Trophoblast cell (in vitro differentiated cells and primary cell): ENCODE measurements at regions not wholly inside any gene's neighbourhood (a gene's known extent, or its start where the extent isn't known, plus 50 kb on each side); places are given as distances from the start of the nearest gene placed in this dataset.

Experiments used
- DNase-seq, 2 donors: peaks; one replicate each; pipeline ENCODE4 v3.0.0-alpha.2; 2016
- H2AFZ ChIP-seq: 2 replicates; pipeline ENCODE4 v1.6.1; 2013; ENCODE audit warnings: low read length, moderate library complexity, mild to moderate bottlenecking; ENCODE audit not compliant: insufficient read depth, poor library complexity
- H2AK5ac ChIP-seq: 2 replicates; pipeline ENCODE4 v1.6.1; 2013; ENCODE audit warnings: mild to moderate bottlenecking, low read length
- H2BK120ac ChIP-seq: 2 replicates; pipeline ENCODE4 v1.6.1; 2013; ENCODE audit warnings: low read length, mild to moderate bottlenecking, moderate library complexity; ENCODE audit not compliant: insufficient read depth, poor library complexity
- H2BK12ac ChIP-seq: 2 replicates; pipeline ENCODE4 v1.6.1; 2013; ENCODE audit warnings: mild to moderate bottlenecking, low read length, moderate library complexity
- H2BK5ac ChIP-seq: 2 replicates; pipeline ENCODE4 v1.6.1; 2013; ENCODE audit warnings: low read length, low read depth, moderate library complexity, mild to moderate bottlenecking; ENCODE audit not compliant: poor library complexity
- H3K14ac ChIP-seq: 2 replicates; pipeline ENCODE4 v1.6.1; 2013; ENCODE audit warnings: mild to moderate bottlenecking, low read length
- H3K18ac ChIP-seq: 2 replicates; pipeline ENCODE4 v1.6.1; 2013; ENCODE audit warnings: mild to moderate bottlenecking, low read length
- H3K23ac ChIP-seq: 2 replicates; pipeline ENCODE4 v1.6.1; 2013; ENCODE audit warnings: low read length
- H3K27ac ChIP-seq: 2 replicates; pipeline ENCODE4 v1.5.1; 2013; ENCODE audit warnings: low read depth, mild to moderate bottlenecking, inconsistent platforms, low read length, moderate library complexity
- H3K27me3 ChIP-seq: 2 replicates; pipeline ENCODE4 v1.6.1; 2013; ENCODE audit warnings: inconsistent platforms, mild to moderate bottlenecking, low read length, moderate library complexity; ENCODE audit not compliant: insufficient read depth
- H3K36me3 ChIP-seq, 2 experiments: 1 replicate in 1 of 2; 2 replicates in 1 of 2; pipeline ENCODE4 v1.6.1; 2013; ENCODE audit warnings: low read length in 2 of 2, mild to moderate bottlenecking in 2 of 2, moderate library complexity in 1 of 2; ENCODE audit not compliant: insufficient read depth in 2 of 2, control insufficient read depth in 1 of 2
- H3K4ac ChIP-seq: 2 replicates; pipeline ENCODE4 v1.6.1; 2013; ENCODE audit warnings: low read depth, mild to moderate bottlenecking, low read length, moderate library complexity
- H3K4me1 ChIP-seq, 2 experiments: 1 replicate in 1 of 2; 2 replicates in 1 of 2; pipeline ENCODE4 v1.6.1; 2013; ENCODE audit warnings: low read length in 2 of 2, mild to moderate bottlenecking in 2 of 2, moderate library complexity in 1 of 2; ENCODE audit not compliant: insufficient read depth in 2 of 2, control insufficient read depth in 1 of 2
- H3K4me2 ChIP-seq: 2 replicates; pipeline ENCODE4 v1.6.1; 2013; ENCODE audit warnings: inconsistent platforms, mild to moderate bottlenecking, low read length, moderate library complexity
- H3K4me3 ChIP-seq: 2 replicates; pipeline ENCODE4 v1.5.1; 2013; ENCODE audit warnings: mild to moderate bottlenecking, low read depth, low read length, inconsistent platforms
- H3K79me1 ChIP-seq: one replicate; pipeline ENCODE4 v1.6.1; 2013; ENCODE audit warnings: low read length
- H3K79me2 ChIP-seq: 2 replicates; pipeline ENCODE4 v1.6.1; 2013; ENCODE audit warnings: low read length, mild to moderate bottlenecking; ENCODE audit not compliant: control insufficient read depth, insufficient read depth, poor library complexity
- H3K9ac ChIP-seq: 2 replicates; pipeline ENCODE4 v1.6.1; 2013; ENCODE audit warnings: mild to moderate bottlenecking, low read length
- H3K9me3 ChIP-seq: 2 replicates; pipeline ENCODE4 v1.6.1; 2013; ENCODE audit warnings: low read depth, mild to moderate bottlenecking, control low read depth, inconsistent platforms, low read length; ENCODE audit not compliant: insufficient read depth
- H4K12ac ChIP-seq: 2 replicates; pipeline ENCODE4 v1.6.1; 2013; ENCODE audit warnings: low read depth, mild to moderate bottlenecking, low read length, moderate library complexity
- H4K8ac ChIP-seq: 2 replicates; pipeline ENCODE4 v1.6.1; 2013; ENCODE audit warnings: low read depth, mild to moderate bottlenecking, low read length, moderate library complexity
- H4K91ac ChIP-seq: one replicate; pipeline ENCODE4 v1.6.1; 2013; ENCODE audit warnings: low read depth, mild to moderate bottlenecking, low read length, moderate library complexity
- WGBS: extraction: QIAGEN DNeasy Blood & Tissue Kit; methylation state at CpG from one replicate; pipeline ENCODE4 v1.1.7; 2013; ENCODE audit warnings: missing lambda C conversion rate; ENCODE audit not compliant: insufficient read length, insufficient coverage; ENCODE audit errors: extremely low coverage; 5-methylcytosine and 5-hydroxymethylcytosine counted together

DNA sequence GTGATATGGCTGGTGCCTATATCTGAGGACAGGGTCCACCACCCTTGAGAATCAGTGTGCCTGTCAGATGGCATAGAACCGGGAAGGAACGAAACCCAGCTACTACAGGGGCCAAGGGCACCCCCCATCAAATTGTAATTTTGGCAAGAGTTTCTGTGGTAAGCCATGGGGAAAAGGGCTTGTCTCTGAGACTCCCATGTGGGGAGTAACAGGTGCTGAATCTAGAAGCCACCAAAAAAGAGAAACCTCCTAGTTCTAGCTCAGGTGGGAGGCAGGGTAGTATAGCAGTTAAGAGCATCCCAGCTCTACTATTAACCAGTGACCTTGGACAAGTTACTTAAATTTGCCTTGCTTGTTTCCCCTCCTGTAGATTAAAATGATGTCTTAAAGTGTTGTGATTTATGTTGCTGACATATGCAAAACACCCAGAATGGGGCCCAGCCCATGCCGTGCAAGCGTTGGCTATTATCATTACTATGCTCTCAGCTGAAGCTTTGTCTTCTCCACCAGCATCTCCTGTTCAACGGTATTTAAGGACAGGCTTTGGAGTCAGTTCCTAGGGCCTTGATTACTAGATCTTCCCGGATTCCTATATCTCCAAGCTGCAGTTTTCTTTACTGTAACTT is 210.7 kb upstream of the NLRP1 start:
- Histone ChIP-seq H3K27ac (no peak overlapping the region), H3K23ac (no peak overlapping the region), H3K4me1 (no peaks in the 10 kb centered on the region), H2AK5ac (no peak overlapping the region), H3K14ac (no peak overlapping the region), H3K4me3 (no peak overlapping the region), H3K9ac (no peak overlapping the region), H2BK12ac (no peak overlapping the region), H4K12ac (no peak overlapping the region), H3K27me3 (no peaks in the 10 kb centered on the region), H2BK5ac (no peak overlapping the region), H3K9me3 (no peaks in the 10 kb centered on the region), H2AFZ (no peak overlapping the region), H4K91ac (no peak overlapping the region), H3K79me2 (no peaks in the 10 kb centered on the region), H3K4ac (no peak overlapping the region), H3K36me3 (no peaks in the 10 kb centered on the region), H2BK120ac (no peak overlapping the region), H4K8ac (no peak overlapping the region), H3K79me1 (no peaks in the 10 kb centered on the region), H3K18ac (no peak overlapping the region), H3K4me2 (no peak overlapping the region)
- no CpG with 5 or more reads among the region's 6 CpGs for WGBS
- no peak for DNase-seq

DNA sequence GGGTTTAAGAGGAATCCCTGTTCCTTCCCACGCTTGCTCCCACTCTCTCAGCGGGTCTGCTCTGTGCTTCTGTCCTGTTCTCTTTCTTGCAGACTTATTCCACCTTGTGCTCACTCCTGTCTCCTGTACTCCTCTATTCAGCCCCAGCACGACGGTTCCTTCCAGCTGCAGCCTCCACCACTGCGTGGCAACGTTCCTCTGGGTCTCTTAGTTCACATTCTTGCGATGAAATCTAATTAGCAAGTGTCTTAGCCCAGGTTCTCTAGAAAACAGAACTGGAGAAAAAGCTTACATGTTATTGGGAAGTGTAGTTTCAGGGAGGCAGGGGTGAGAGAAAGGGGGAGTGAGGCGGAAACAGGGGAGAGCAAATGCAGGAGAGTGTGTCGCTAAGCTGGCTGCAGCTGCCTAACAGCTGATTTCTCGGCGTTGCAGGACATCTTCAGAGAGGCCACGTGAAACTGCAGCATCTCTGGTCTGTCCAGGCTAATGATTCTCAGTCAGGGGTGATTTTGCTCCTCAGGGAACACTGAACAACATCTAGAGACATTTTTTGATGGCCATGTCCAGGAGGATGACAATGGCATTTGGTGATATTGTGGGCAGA is 213.2 kb upstream of the NLRP1 start:
- no peak for DNase-seq
- WGBS, result no CpG with 5 or more reads among the region's 12 CpGs
- H2AK5ac ChIP-seq, result no peak overlapping the region
- H2AFZ ChIP-seq, result no peak overlapping the region
- H3K27me3 ChIP-seq, result no peaks in the 10 kb centered on the region
- no peak overlapping the region for H3K9ac ChIP-seq
- no peaks in the 10 kb centered on the region for H3K36me3 ChIP-seq
- H3K4ac ChIP-seq, result no peak overlapping the region
- H4K91ac ChIP-seq, result no peak overlapping the region
- H3K4me2 ChIP-seq, result no peak overlapping the region
- no peaks in the 10 kb centered on the region for H3K79me1 ChIP-seq
- no peak overlapping the region for H2BK5ac ChIP-seq
- H3K4me1 ChIP-seq, result no peaks in the 10 kb centered on the region
- no peak overlapping the region for H3K23ac ChIP-seq
- no peaks in the 10 kb centered on the region for H3K9me3 ChIP-seq
- H3K14ac ChIP-seq, result no peak overlapping the region
- no peak overlapping the region for H2BK12ac ChIP-seq
- no peak overlapping the region for H3K18ac ChIP-seq
- no peak overlapping the region for H3K4me3 ChIP-seq
- no peak overlapping the region for H2BK120ac ChIP-seq
- H4K12ac ChIP-seq, result no peak overlapping the region
- no peaks in the 10 kb centered on the region for H3K79me2 ChIP-seq
- H3K27ac ChIP-seq, result no peak overlapping the region
- H4K8ac ChIP-seq, result no peak overlapping the region

DNA sequence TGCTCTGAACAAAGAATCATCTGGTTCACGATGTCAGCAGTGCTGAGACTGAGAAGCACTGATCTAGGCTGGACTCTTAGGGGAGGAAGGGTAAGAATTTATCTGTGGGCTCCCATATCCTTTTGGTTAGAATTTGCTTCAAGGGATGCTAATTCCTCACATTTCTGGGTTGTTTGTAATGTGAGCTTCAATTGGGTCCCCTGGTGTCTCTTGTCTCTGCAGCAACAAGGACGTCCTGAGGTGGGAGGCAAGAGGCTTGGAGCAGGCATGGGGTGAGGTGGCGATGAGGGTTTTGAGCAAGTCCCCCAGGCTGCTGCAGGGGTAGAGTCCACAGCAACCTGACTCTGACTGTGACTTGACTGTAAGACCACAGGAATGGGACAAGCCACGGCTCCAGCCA is 213.8 kb upstream of the NLRP1 start:
- H2BK5ac ChIP-seq, result no peak overlapping the region
- H2BK12ac ChIP-seq, result no peak overlapping the region
- no peak overlapping the region for H3K4me3 ChIP-seq
- no peak overlapping the region for H4K8ac ChIP-seq
- no peak overlapping the region for H2BK120ac ChIP-seq
- DNase-seq, result no peak
- H3K27me3 ChIP-seq, result no peaks in the 10 kb centered on the region
- no peak overlapping the region for H2AFZ ChIP-seq
- no peaks in the 10 kb centered on the region for H3K79me2 ChIP-seq
- no peak overlapping the region for H3K14ac ChIP-seq
- H3K9me3 ChIP-seq, result no peaks in the 10 kb centered on the region
- H3K27ac ChIP-seq, result no peak overlapping the region
- no peak overlapping the region for H3K4me2 ChIP-seq
- no peak overlapping the region for H3K9ac ChIP-seq
- H4K12ac ChIP-seq, result no peak overlapping the region
- no peak overlapping the region for H3K23ac ChIP-seq
- H3K36me3 ChIP-seq, result no peaks in the 10 kb centered on the region
- H3K79me1 ChIP-seq, result no peaks in the 10 kb centered on the region
- H3K18ac ChIP-seq, result no peak overlapping the region
- no peak overlapping the region for H4K91ac ChIP-seq
- H3K4me1 ChIP-seq, result no peaks in the 10 kb centered on the region
- H2AK5ac ChIP-seq, result no peak overlapping the region
- H3K4ac ChIP-seq, result no peak overlapping the region
- WGBS, result no CpG with 5 or more reads among the region's 4 CpGs

DNA sequence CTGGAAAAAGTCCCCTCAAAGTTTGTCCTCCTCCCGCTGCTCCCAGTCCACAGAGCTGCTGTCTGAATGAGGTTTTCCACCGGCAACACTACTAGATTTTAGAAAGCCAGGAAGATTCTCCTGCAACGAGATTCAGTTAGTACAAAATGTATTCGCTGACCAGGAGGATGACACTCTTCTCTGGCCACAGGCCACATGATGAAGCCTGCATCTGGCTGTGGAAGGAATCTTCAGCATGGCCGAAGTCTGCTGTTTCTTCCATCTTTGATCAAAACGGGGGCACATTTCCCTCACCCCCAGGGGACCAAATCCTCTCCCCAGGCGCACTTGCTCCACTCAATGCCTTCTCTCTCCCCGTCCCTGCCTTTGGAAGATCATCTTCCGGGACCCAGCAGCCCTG is 215.8 kb upstream of the NLRP1 start:
- Histone ChIP-seq H3K4me1 (no peaks in the 10 kb centered on the region), H4K8ac (no peak overlapping the region), H2AK5ac (no peak overlapping the region), H3K14ac (no peak overlapping the region), H3K79me1 (no peaks in the 10 kb centered on the region), H3K18ac (no peak overlapping the region), H3K36me3 (no peaks in the 10 kb centered on the region), H2BK5ac (no peak overlapping the region), H4K12ac (no peak overlapping the region), H3K9me3 (no peaks in the 10 kb centered on the region), H2BK120ac (no peak overlapping the region), H3K23ac (no peak overlapping the region), H3K9ac (no peak overlapping the region), H3K79me2 (no peaks in the 10 kb centered on the region), H3K4ac (no peak overlapping the region), H3K4me2 (no peak overlapping the region), H4K91ac (no peak overlapping the region), H2BK12ac (no peak overlapping the region), H3K27me3 (no peaks in the 10 kb centered on the region), H2AFZ (no peak overlapping the region), H3K4me3 (no peak overlapping the region), H3K27ac (no peak overlapping the region)
- WGBS, result no CpG with 5 or more reads among the region's 9 CpGs
- no peak for DNase-seq
